ENCODE measurements at regions not wholly inside any gene's neighbourhood (a gene's known extent, or its start where the extent isn't known, plus 50 kb on each side); places are given as distances from the start of the nearest gene placed in this dataset.

DNA sequence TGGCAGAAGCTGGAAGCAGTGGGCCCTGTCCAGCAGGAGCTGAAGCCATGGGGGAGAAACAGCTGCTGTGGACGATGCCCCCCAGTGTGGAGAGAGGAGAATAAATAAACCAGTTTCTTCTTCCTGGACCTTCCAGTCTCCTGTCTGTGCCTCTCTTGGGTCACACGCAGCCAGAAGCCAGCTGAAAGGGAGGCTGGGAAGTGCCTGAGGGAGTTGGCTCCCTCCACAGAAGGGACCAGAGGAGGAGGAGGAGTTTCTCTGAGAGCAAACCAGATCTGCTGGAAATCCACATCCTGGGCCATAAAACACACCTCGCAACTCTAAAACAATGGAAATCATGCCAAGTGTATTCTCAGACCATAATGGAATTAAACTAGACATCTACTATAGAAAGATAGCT is 577.0 kb downstream of the CDH26 start:
- H3K27ac ChIP-seq, result peak overlapping the region; percentile 36

DNA sequence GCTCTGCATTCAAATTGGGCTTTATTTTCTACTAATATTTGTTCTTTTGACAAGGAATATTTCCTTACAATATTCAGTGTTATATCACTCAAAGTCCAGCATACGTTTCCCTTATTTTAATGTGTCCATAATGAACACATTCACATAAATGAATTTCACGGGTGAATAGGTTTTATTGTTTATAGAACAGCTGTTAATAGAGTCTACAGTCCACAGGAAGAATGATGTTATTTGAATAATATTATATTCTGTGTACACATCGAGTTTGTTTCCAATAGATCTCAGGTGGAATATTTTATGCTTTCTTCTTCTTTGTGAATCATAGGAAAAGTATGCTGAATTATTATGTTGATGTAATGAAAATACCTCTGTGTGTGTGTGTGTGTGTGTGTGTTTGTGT is 582.4 kb downstream of the CDH26 start:
- no peak overlapping the region for H3K27ac ChIP-seq
- TF ChIP-seq, protein P1, sequence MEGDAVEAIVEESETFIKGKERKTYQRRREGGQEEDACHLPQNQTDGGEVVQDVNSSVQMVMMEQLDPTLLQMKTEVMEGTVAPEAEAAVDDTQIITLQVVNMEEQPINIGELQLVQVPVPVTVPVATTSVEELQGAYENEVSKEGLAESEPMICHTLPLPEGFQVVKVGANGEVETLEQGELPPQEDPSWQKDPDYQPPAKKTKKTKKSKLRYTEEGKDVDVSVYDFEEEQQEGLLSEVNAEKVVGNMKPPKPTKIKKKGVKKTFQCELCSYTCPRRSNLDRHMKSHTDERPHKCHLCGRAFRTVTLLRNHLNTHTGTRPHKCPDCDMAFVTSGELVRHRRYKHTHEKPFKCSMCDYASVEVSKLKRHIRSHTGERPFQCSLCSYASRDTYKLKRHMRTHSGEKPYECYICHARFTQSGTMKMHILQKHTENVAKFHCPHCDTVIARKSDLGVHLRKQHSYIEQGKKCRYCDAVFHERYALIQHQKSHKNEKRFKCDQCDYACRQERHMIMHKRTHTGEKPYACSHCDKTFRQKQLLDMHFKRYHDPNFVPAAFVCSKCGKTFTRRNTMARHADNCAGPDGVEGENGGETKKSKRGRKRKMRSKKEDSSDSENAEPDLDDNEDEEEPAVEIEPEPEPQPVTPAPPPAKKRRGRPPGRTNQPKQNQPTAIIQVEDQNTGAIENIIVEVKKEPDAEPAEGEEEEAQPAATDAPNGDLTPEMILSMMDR (conservative IDR thresholded peaks at IDR 0.05), result no peak

More for the DNA sequence above, 577.0 kb downstream of the CDH26 start:
- TF ChIP-seq, protein P1 (conservative IDR thresholded peaks at IDR 0.05), result no peak

DNA sequence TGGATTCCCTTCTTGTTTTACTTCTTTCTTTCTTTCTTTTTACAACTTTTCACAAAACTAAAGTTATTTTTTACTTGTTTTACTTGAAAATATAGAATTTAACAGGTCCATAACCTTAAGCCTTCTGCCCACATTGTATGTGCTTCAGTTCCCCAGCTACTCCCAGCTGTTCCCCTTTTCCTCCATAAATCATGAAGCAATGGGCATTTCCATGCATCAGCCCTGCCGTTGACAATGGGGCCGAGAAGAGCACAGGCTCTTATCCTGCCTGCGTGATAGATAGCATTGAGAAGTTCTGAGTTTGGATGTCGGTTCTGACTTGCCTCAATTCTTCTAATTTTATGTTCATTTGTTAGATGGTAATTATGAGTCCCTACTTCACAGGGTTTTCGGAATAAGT is 583.8 kb downstream of the CDH26 start:
- TF ChIP-seq, protein P1 (conservative IDR thresholded peaks at IDR 0.05), result no peak
- H3K27ac ChIP-seq, result no peak overlapping the region

DNA sequence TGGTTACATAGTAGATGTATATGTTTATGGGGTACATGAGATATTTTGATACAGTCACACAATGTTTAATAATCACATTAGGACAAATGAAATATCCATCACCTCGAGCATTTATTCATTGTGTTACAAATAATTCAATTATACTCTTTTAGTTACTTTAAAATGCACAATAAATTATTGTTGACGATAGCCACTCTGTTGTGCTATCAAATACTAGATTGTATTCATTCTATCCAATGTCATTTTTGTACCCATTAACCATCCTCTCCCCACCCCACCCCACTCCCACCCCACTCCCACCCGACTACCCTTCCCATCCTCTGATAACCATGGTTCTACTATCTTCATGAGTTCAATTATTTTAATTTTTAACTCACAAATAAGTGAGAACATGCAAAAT is 585.4 kb downstream of the CDH26 start:
- TF ChIP-seq, protein P1 (conservative IDR thresholded peaks at IDR 0.05), result no peak

DNA sequence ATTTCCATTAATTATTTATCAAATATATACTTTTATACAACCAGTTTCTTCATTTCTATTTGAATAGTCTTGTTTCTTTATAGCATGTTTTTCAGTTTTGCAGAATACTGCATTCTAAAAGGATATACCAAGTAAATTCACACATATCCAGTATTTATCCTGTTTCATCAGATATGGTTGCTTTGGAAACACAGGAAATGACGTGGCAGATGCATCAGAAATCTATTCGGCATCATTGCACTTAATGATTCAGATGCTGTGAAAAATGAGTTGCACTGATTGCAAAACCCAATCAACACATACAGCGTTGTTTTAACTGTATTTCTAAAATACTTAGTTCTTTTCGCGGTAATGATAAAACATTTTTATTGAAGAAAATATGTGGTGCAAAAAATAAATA is 594.9 kb downstream of the CDH26 start:
- no peak overlapping the region for H3K27ac ChIP-seq
- TF ChIP-seq, protein P1 (conservative IDR thresholded peaks at IDR 0.05), result no peak

More for the DNA sequence above, 585.4 kb downstream of the CDH26 start:
- H3K27ac ChIP-seq, result no peak overlapping the region

DNA sequence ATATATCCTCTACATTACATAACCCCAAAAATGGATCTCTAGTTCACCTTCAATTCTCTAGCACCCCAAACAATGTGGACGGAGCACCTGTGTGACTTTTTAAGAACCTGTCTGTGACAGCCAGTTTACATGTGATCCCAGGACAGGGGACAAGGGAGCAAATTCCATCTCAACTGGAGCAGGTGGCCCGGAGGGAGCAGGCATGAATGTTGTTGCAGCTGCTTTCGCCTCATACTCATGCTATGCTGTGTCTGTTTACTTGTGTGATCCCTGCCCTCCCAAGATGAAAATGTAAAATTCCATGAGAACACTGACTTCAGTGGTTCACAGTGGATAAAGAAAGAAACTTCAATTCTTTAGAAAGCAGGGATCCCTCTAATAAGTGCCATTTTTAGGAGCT is 600.3 kb downstream of the CDH26 start:
- no peak overlapping the region for H3K27ac ChIP-seq
- TF ChIP-seq, protein P1 (conservative IDR thresholded peaks at IDR 0.05), result no peak

DNA sequence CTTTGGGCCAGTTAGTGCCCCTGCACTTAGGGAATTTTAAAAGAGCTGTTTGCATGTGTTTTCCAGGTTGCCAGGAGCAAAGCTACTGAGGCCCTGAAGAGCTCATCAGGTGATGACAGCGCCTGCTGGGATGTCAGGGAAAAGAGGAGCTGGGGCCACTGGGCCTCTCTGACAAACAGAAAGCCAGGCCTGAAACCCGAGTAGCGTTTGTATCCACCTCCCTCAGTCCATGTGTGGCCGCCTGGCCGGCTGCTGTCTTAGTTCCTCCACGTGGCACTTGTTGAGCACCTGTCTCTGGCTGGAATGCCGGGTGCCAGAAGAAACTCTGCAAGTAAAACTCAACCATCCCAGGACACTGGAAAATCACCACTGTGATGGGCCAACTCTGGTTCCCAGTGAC is 601.2 kb downstream of the CDH26 start:
- H3K27ac ChIP-seq, result no peak overlapping the region
- TF ChIP-seq, protein P1 (conservative IDR thresholded peaks at IDR 0.05), result no peak

DNA sequence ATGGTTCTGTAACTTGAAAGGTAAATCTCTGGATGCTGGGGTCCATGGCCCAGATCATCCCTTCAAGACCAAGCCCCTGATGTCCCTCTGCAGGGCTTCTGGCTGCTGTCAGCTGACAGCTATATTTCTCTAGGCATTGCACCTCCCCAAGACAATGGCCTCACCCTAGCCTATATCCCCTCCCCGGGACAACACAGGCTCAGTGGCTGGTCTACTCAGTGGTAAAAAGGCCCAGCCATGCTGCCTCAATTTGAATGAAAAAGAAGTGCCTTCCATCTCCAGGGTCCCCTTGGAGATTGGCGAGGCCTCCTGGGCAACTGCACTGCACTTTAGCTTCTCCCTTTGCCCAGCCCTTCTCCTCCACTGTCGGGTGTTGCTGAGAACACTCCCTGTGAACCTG is 602.8 kb downstream of the CDH26 start:
- TF ChIP-seq, protein P1 (conservative IDR thresholded peaks at IDR 0.05), result no peak
- no peak overlapping the region for H3K27ac ChIP-seq
